PC-3 (cell line): ENCODE measurements at regions not wholly inside any gene's neighbourhood (a gene's known extent, or its start where the extent isn't known, plus 50 kb on each side); places are given as distances from the start of the nearest gene placed in this dataset.

Experiments used
- ATAC-seq: fragments of 200-7000 bp; cut with Tn5 transposase; 2 replicates; pipeline ENCODE4 v1.9.1; 2020; ENCODE audit warnings: mild to moderate bottlenecking, moderate library complexity
- BruUV-seq: library from RNA; stranded (reverse); fragments of 400-500 nt; replicated peaks from 2 replicates; lab custom pipeline; 2021; lab: Mats Ljungman, UMichigan
- CTCF ChIA-PET: fragments of 300-600 bp; sonication (Branson Sonifier 250); formaldehyde crosslinking; loops from one replicate; lab custom pipeline; 2022; ENCODE audit warnings: antibody characterized with exemption; lab: Charles Lee
- POLR2A ChIA-PET: fragments of 300-600 bp; sonication (Branson Sonifier 250); formaldehyde crosslinking; loops from one replicate; lab custom pipeline; 2022; ENCODE audit warnings: antibody characterized with exemption; ENCODE audit not compliant: unreplicated experiment; lab: Charles Lee
- DNase-seq: peaks from one replicate; pipeline ENCODE4 v3.0.0-alpha.2; 2015
- H2AFZ ChIP-seq: fragments of 300-600 bp; sonication (generic); 2 replicates; pipeline ENCODE4 v1.6.0; 2016; ENCODE audit warnings: antibody characterized with exemption, low read length
- H3F3A ChIP-seq: fragments of 300-600 bp; sonication (generic); one replicate; pipeline ENCODE4 v1.6.0; 2017; ENCODE audit warnings: antibody characterized with exemption, low read length, control low read depth, mild to moderate bottlenecking; ENCODE audit not compliant: unreplicated experiment
- H3K27ac ChIP-seq: fragments of 300-600 bp; sonication (generic); 2 replicates; pipeline ENCODE4 v1.5.1; 2016; ENCODE audit warnings: mild to moderate bottlenecking, low read length
- H3K27me3 ChIP-seq: fragments of 300-600 bp; sonication (generic); 2 replicates; pipeline ENCODE4 v1.6.1; 2016; ENCODE audit warnings: low read length, mixed read lengths
- H3K36me3 ChIP-seq: fragments of 300-600 bp; sonication (generic); 2 replicates; pipeline ENCODE4 v1.6.1; 2016; ENCODE audit warnings: low read depth, mixed run types, low read length, mixed read lengths
- H3K4me1 ChIP-seq: fragments of 300-600 bp; sonication (generic); 2 replicates; pipeline ENCODE4 v1.5.1; 2016; ENCODE audit warnings: low read length; ENCODE audit not compliant: insufficient read depth
- H3K4me2 ChIP-seq: fragments of 300-600 bp; sonication (generic); 2 replicates; pipeline ENCODE4 v1.6.0; 2016; ENCODE audit warnings: low read length
- H3K4me3 ChIP-seq: fragments of 300-600 bp; sonication (generic); 2 replicates; pipeline ENCODE4 v1.5.1; 2016; ENCODE audit warnings: mild to moderate bottlenecking, low read length, mixed read lengths
- H3K79me2 ChIP-seq: fragments of 300-600 bp; sonication (generic); 2 replicates; pipeline ENCODE4 v1.6.1; 2017; ENCODE audit warnings: low read length, mixed read lengths
- H3K9ac ChIP-seq: fragments of 300-600 bp; sonication (generic); 2 replicates; pipeline ENCODE4 v1.6.0; 2016; ENCODE audit warnings: mild to moderate bottlenecking, low read length
- H3K9me2 ChIP-seq: fragments of 300-600 bp; sonication (generic); replicated peaks from 2 replicates; pipeline ENCODE4 v1.6.1; 2016; ENCODE audit warnings: mixed run types, low read length, mixed read lengths
- H3K9me3 ChIP-seq: fragments of 300-600 bp; sonication (generic); 2 replicates; pipeline ENCODE4 v1.6.1; 2016; ENCODE audit warnings: low read length, mixed read lengths
- H4K20me1 ChIP-seq: fragments of 300-600 bp; sonication (generic); 2 replicates; pipeline ENCODE4 v1.6.1; 2016; ENCODE audit warnings: low read length, mixed read lengths
- EZH2 ChIP-seq: fragments of 300-600 bp; sonication (generic); IDR thresholded peaks from one replicate; pipeline ENCODE4 v1.6.1; 2017; ENCODE audit warnings: antibody characterized with exemption, mild to moderate bottlenecking, low read length; ENCODE audit not compliant: unreplicated experiment
- EZH2phosphoT487 ChIP-seq: fragments of 300-600 bp; sonication (generic); IDR thresholded peaks from 2 replicates; pipeline ENCODE4 v1.6.1; 2018; ENCODE audit warnings: mild to moderate bottlenecking, antibody characterized with exemption, low read length, borderline replicate concordance
- intact Hi-C: fragments of 100-400 bp; cut with micrococcal nuclease; formaldehyde crosslinking; loops from 2 replicates; pipeline ENCODE4 v1.9.0; 2023
- TF ChIP-seq, protein P1 (sequence below): fragments of 300-600 bp; sonication (generic); conservative IDR thresholded peaks from 2 replicates; pipeline ENCODE4 v1.5.1; 2017; ENCODE audit warnings: antibody characterized with exemption, low read depth, mild to moderate bottlenecking, low read length

DNA sequence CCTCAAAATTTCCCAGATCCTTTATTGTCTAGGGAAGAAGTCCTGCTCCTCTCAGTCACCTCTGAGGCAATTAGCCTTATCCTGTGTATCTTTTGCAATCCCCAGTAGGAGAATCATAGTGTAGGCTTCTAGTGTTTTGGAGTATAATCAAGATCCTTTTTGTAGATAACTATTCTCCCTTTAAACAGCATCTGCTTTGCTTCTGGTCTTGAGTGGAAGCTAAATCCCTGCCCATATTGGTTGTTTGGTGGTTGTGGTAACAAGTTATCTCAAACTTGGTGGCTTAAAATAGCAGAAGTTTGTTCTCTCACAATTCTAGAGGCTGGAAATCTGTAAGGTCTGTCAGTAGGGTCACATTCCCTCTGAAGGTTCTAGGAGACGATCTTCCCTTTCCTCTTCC, 217.5 kb upstream of the RASGRP1 start:
- H3K4me1 ChIP-seq, result no peaks in the 10 kb centered on the region
- no peak overlapping the region for H3K27ac ChIP-seq
- H3K4me3 ChIP-seq, result no peak overlapping the region
- H2AFZ ChIP-seq, result no peak overlapping the region
- ChIA-PET CTCF (no interaction called here), POLR2A (no interaction called here)
- H3K9me2 ChIP-seq, result no peaks in the 10 kb centered on the region
- H3K4me2 ChIP-seq, result no peak overlapping the region
- ATAC-seq (no peak), DNase-seq (no peak)
- intact Hi-C loops, result no loop called here
- no peaks in the 10 kb centered on the region for H3K9me3 ChIP-seq
- H4K20me1 ChIP-seq, result no peaks in the 10 kb centered on the region
- no TSS peak for BruUV-seq
- H3F3A ChIP-seq, result no peaks in the 10 kb centered on the region
- H3K36me3 ChIP-seq, result no peaks in the 10 kb centered on the region
- H3K27me3 ChIP-seq, result peaks cover 4% of the 10 kb centered on the region; the same call in 1 of the 2 replicates
- no peak overlapping the region for H3K9ac ChIP-seq
- TF ChIP-seq EZH2phosphoT487 (no peak), EZH2 (no peak)
- TF ChIP-seq, protein P1, sequence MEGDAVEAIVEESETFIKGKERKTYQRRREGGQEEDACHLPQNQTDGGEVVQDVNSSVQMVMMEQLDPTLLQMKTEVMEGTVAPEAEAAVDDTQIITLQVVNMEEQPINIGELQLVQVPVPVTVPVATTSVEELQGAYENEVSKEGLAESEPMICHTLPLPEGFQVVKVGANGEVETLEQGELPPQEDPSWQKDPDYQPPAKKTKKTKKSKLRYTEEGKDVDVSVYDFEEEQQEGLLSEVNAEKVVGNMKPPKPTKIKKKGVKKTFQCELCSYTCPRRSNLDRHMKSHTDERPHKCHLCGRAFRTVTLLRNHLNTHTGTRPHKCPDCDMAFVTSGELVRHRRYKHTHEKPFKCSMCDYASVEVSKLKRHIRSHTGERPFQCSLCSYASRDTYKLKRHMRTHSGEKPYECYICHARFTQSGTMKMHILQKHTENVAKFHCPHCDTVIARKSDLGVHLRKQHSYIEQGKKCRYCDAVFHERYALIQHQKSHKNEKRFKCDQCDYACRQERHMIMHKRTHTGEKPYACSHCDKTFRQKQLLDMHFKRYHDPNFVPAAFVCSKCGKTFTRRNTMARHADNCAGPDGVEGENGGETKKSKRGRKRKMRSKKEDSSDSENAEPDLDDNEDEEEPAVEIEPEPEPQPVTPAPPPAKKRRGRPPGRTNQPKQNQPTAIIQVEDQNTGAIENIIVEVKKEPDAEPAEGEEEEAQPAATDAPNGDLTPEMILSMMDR, result no peak
- H3K79me2 ChIP-seq, result no peaks in the 10 kb centered on the region

DNA sequence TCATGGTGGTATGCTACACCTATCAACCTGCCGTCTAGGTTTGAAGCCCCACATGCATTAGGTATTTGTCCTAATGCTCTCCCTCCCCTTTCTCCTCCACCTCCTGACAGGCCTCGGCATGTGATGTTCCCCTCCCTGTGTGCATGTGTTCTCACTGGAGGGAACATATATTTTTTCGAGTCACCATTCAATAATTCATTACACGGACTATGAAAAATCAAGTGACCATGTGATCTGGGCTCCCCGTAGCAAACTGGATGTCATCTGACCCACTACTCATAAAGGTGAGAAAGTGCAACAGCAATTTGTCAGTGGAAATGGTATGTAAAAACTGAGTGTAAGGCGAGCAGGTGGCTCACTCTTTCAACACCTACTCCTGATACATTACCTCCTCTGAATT, 224.3 kb upstream of the RASGRP1 start:
- no peaks in the 10 kb centered on the region for H3K9me2 ChIP-seq
- ChIA-PET POLR2A (no interaction called here), CTCF (no interaction called here)
- no peak overlapping the region for H3K4me2 ChIP-seq
- no peak overlapping the region for H3K27ac ChIP-seq
- no peaks in the 10 kb centered on the region for H3K4me1 ChIP-seq
- intact Hi-C loops, result no loop called here
- H4K20me1 ChIP-seq, result no peaks in the 10 kb centered on the region
- no peak overlapping the region for H3K4me3 ChIP-seq
- TF ChIP-seq, protein P1, result no peak
- no peak for TF ChIP-seq EZH2phosphoT487
- no peak for TF ChIP-seq EZH2
- no peaks in the 10 kb centered on the region for H3F3A ChIP-seq
- H3K79me2 ChIP-seq, result no peaks in the 10 kb centered on the region
- no peak overlapping the region for H3K9ac ChIP-seq
- H3K36me3 ChIP-seq, result no peaks in the 10 kb centered on the region
- ATAC-seq, result no peak
- H2AFZ ChIP-seq, result no peak overlapping the region
- H3K27me3 ChIP-seq, result peaks cover 6% of the 10 kb centered on the region; the same call in 1 of the 2 replicates
- no TSS peak for BruUV-seq
- no peaks in the 10 kb centered on the region for H3K9me3 ChIP-seq
- DNase-seq, result no peak

DNA sequence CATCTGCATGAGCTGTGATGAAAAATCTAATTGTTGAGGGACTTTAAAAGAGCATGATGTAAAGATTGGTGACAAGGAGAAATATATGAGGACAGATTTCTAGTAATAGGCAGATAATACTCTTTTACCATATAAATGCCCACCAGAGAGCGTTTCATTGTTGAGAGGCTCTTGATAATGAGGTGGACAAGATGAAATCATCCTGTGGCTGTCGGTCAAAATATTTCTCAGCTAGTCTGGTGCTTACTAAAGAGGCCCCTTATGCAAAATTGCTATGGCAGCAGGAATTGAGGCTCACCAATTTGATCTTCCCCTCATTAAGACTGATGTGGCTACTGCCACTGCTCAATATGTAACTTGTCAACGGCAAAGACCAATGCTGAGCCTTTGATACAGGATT, 225.0 kb upstream of the RASGRP1 start:
- DNase-seq (no peak), ATAC-seq (no peak)
- Histone ChIP-seq H3K4me3 (no peak overlapping the region), H3F3A (no peaks in the 10 kb centered on the region), H2AFZ (no peak overlapping the region), H3K4me1 (no peaks in the 10 kb centered on the region), H3K9ac (no peak overlapping the region), H3K9me2 (no peaks in the 10 kb centered on the region), H3K36me3 (no peaks in the 10 kb centered on the region), H3K9me3 (no peaks in the 10 kb centered on the region), H3K4me2 (no peak overlapping the region), H3K27ac (no peak overlapping the region), H4K20me1 (no peaks in the 10 kb centered on the region), H3K27me3 (peaks cover 10% of the 10 kb centered on the region; the same call in 1 of the 2 replicates), H3K79me2 (no peaks in the 10 kb centered on the region)
- POLR2A ChIA-PET, result no interaction called here
- CTCF ChIA-PET, result no interaction called here
- no TSS peak for BruUV-seq
- intact Hi-C loops, result no loop called here
- TF ChIP-seq EZH2 (no peak), EZH2phosphoT487 (no peak)
- TF ChIP-seq, protein P1, result no peak
